ENCODE measurements at regions not wholly inside any gene's neighbourhood (a gene's known extent, or its start where the extent isn't known, plus 50 kb on each side); places are given as distances from the start of the nearest gene placed in this dataset.

DNA sequence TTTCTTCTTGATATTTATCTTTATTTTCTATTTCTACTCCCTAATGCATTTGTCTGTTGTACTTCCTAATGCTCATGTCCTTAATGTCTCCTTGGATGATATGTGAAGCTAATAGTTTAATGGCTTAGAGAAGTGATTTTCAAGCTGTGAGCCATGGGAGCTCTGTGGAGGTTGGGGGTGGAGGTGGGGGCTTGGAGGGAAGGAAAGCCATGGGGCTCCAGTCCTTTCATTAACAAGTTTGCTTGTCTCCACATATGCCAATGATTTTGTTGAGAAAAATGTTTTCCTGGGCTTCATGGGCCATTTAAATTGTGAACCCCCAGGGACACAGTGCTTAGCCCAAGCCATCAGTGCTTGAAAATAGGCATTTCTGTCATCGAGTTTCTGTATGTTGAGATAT, 264.1 kb downstream of the SCG2 start:
- Mint-ChIP-seq H3K36me3 (ENCODE audit: low read depth, unreplicated experiment) (no peaks in the 10 kb centered on the region), H3K4me1 (ENCODE audit: low read depth, unreplicated experiment) (no peaks in the 10 kb centered on the region), H3K27ac (ENCODE audit: unreplicated experiment) (no peak overlapping the region), H3K27me3 (ENCODE audit: low read depth, unreplicated experiment) (no peaks in the 10 kb centered on the region), H3K9me3 (ENCODE audit: unreplicated experiment) (peaks cover 1% of the 10 kb centered on the region), H3K4me3 (ENCODE audit: unreplicated experiment) (no peak overlapping the region)
- FAIRE-seq (no peak), DNase-seq (ENCODE audit: low read depth) (no peak)
- no peaks in the 10 kb centered on the region for H3K4me1 ChIP-seq (ENCODE audit: insufficient read depth, low read length)
- no peaks in the 10 kb centered on the region for H3K36me3 ChIP-seq (ENCODE audit: insufficient read depth, low read length)
- TF ChIP-seq, protein P1, sequence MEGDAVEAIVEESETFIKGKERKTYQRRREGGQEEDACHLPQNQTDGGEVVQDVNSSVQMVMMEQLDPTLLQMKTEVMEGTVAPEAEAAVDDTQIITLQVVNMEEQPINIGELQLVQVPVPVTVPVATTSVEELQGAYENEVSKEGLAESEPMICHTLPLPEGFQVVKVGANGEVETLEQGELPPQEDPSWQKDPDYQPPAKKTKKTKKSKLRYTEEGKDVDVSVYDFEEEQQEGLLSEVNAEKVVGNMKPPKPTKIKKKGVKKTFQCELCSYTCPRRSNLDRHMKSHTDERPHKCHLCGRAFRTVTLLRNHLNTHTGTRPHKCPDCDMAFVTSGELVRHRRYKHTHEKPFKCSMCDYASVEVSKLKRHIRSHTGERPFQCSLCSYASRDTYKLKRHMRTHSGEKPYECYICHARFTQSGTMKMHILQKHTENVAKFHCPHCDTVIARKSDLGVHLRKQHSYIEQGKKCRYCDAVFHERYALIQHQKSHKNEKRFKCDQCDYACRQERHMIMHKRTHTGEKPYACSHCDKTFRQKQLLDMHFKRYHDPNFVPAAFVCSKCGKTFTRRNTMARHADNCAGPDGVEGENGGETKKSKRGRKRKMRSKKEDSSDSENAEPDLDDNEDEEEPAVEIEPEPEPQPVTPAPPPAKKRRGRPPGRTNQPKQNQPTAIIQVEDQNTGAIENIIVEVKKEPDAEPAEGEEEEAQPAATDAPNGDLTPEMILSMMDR (IDR thresholded peaks at IDR 0.05; ENCODE audit: insufficient read depth, low read depth, low read length): no peak
- TF ChIP-seq EZH2 (IDR thresholded peaks at IDR 0.05; ENCODE audit: insufficient read depth, low read length): no peak
- no peaks in the 10 kb centered on the region for H3K27me3 ChIP-seq (ENCODE audit: insufficient read depth, low read length)
- no peak overlapping the region for H2AFZ ChIP-seq (ENCODE audit: low read depth, low read length)
- H3K9me3 ChIP-seq (ENCODE audit: insufficient read depth, low read depth, low read length): no peaks in the 10 kb centered on the region
- H4K20me1 ChIP-seq (ENCODE audit: insufficient read depth, low read length): no peaks in the 10 kb centered on the region
- no peaks in the 10 kb centered on the region for H3K79me2 ChIP-seq (ENCODE audit: insufficient read depth, low read length)
- no peak overlapping the region for H3K4me3 ChIP-seq (ENCODE audit: insufficient read depth, low read depth, low read length)
- H3K27ac ChIP-seq (ENCODE audit: low read depth, low read length): no peak overlapping the region
- H3K9ac ChIP-seq (ENCODE audit: low read length): no peak overlapping the region
- no peak overlapping the region for H3K4me2 ChIP-seq (ENCODE audit: low read length)

DNA sequence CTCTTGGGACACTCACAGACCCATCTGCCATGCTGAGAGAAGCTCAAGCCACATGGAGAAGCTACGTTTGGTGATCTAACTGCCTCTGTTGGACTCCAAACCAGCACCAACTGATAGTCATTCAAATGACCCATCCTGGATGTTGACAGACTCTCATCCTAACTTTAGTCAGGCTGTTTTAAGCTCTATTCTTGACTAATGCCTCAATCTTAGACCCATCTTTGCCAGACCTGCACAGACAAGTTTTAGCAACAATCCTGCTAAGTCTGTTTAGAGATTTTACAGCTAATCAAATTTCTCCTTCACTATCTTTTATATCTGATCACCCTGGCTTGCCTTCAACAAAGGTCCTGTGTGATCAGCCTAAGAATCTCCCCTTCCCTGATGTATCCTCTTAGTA, 245.1 kb downstream of the SCG2 start:
- Mint-ChIP-seq H3K4me3 (ENCODE audit: unreplicated experiment) (no peak overlapping the region), H3K36me3 (ENCODE audit: low read depth, unreplicated experiment) (no peaks in the 10 kb centered on the region), H3K27me3 (ENCODE audit: low read depth, unreplicated experiment) (no peaks in the 10 kb centered on the region), H3K9me3 (ENCODE audit: unreplicated experiment) (no peaks in the 10 kb centered on the region), H3K27ac (ENCODE audit: unreplicated experiment) (no peak overlapping the region), H3K4me1 (ENCODE audit: low read depth, unreplicated experiment) (no peaks in the 10 kb centered on the region)
- Histone ChIP-seq H3K4me3 (ENCODE audit: insufficient read depth, low read depth, low read length) (no peak overlapping the region), H3K36me3 (ENCODE audit: insufficient read depth, low read length) (no peaks in the 10 kb centered on the region), H4K20me1 (ENCODE audit: insufficient read depth, low read length) (no peaks in the 10 kb centered on the region), H3K4me1 (ENCODE audit: insufficient read depth, low read length) (no peaks in the 10 kb centered on the region), H3K79me2 (ENCODE audit: insufficient read depth, low read length) (no peaks in the 10 kb centered on the region), H3K9me3 (ENCODE audit: insufficient read depth, low read depth, low read length) (no peaks in the 10 kb centered on the region), H2AFZ (ENCODE audit: low read depth, low read length) (no peak overlapping the region), H3K27me3 (ENCODE audit: insufficient read depth, low read length) (no peaks in the 10 kb centered on the region), H3K27ac (ENCODE audit: low read depth, low read length) (no peak overlapping the region), H3K9ac (ENCODE audit: low read length) (no peak overlapping the region), H3K4me2 (ENCODE audit: low read length) (no peak overlapping the region)
- TF ChIP-seq, protein P1 (IDR thresholded peaks at IDR 0.05; ENCODE audit: insufficient read depth, low read depth, low read length): no peak
- no peak for TF ChIP-seq EZH2 (IDR thresholded peaks at IDR 0.05; ENCODE audit: insufficient read depth, low read length)
- no peak for FAIRE-seq
- DNase-seq (ENCODE audit: low read depth): no peak

DNA sequence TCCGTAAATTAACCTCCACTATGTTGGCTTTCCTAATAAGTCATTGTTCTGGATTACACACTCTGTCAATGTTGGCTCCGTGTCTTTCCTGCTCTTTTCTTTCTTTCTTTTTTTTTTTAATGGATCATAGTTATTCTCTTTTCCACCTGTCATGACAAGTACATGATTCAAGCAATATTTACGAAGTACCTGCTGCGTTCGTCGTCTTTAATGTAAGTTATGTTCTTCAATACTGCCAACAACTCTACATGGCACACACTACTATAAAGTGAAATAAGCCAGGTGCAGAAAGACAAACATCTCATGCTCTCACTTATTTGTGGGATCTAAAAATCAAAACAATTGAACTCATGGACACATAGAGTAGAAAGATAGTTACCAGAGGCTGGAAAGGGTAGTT, 239.1 kb downstream of the SCG2 start:
- Histone ChIP-seq H3K4me1 (ENCODE audit: insufficient read depth, low read length) (no peaks in the 10 kb centered on the region), H3K9me3 (ENCODE audit: insufficient read depth, low read depth, low read length) (no peaks in the 10 kb centered on the region), H3K27me3 (ENCODE audit: insufficient read depth, low read length) (no peaks in the 10 kb centered on the region), H3K36me3 (ENCODE audit: insufficient read depth, low read length) (no peaks in the 10 kb centered on the region), H3K9ac (ENCODE audit: low read length) (no peak overlapping the region), H3K4me2 (ENCODE audit: low read length) (no peak overlapping the region), H3K4me3 (ENCODE audit: insufficient read depth, low read depth, low read length) (no peak overlapping the region), H3K27ac (ENCODE audit: low read depth, low read length) (no peak overlapping the region), H2AFZ (ENCODE audit: low read depth, low read length) (no peak overlapping the region), H4K20me1 (ENCODE audit: insufficient read depth, low read length) (no peaks in the 10 kb centered on the region), H3K79me2 (ENCODE audit: insufficient read depth, low read length) (no peaks in the 10 kb centered on the region)
- Mint-ChIP-seq H3K4me3 (ENCODE audit: unreplicated experiment) (no peak overlapping the region), H3K4me1 (ENCODE audit: low read depth, unreplicated experiment) (no peaks in the 10 kb centered on the region), H3K27ac (ENCODE audit: unreplicated experiment) (no peak overlapping the region), H3K27me3 (ENCODE audit: low read depth, unreplicated experiment) (no peaks in the 10 kb centered on the region), H3K9me3 (ENCODE audit: unreplicated experiment) (no peaks in the 10 kb centered on the region), H3K36me3 (ENCODE audit: low read depth, unreplicated experiment) (no peaks in the 10 kb centered on the region)
- TF ChIP-seq, protein P1 (IDR thresholded peaks at IDR 0.05; ENCODE audit: insufficient read depth, low read depth, low read length): no peak
- TF ChIP-seq EZH2 (IDR thresholded peaks at IDR 0.05; ENCODE audit: insufficient read depth, low read length): no peak
- FAIRE-seq: no peak
- DNase-seq (ENCODE audit: low read depth): no peak
